Neural progenitor cell (in vitro differentiated cells): ENCODE measurements at regions not wholly inside any gene's neighbourhood (a gene's known extent, or its start where the extent isn't known, plus 50 kb on each side); places are given as distances from the start of the nearest gene placed in this dataset.
"Not testable (repeated sequence)": the region's sequence is repeated elsewhere in the genome, so short reads cannot be mapped to it uniquely, and the experiment has no call there.

Experiments used
- DNase-seq: peaks from one replicate; pipeline ENCODE4 v3.0.0-alpha.2; 2016; ENCODE audit warnings: low spot score
- H2AFZ ChIP-seq: fragments of 200-600 bp; sonication (generic); replicated peaks from 2 replicates; pipeline ENCODE4 v1.6.1; 2016; ENCODE audit warnings: antibody characterized with exemption
- H3F3A ChIP-seq: fragments of 200-600 bp; sonication (generic); 2 replicates; pipeline ENCODE4 v1.6.1; 2016; ENCODE audit warnings: antibody characterized with exemption, low read depth
- H3K27ac ChIP-seq: fragments of 200-600 bp; sonication (generic); 2 replicates; pipeline ENCODE4 v1.5.1; 2016; ENCODE audit warnings: mild to moderate bottlenecking
- H3K27me3 ChIP-seq: fragments of 200-600 bp; sonication (generic); 2 replicates; pipeline ENCODE4 v1.6.1; 2016; ENCODE audit warnings: mild to moderate bottlenecking, moderate library complexity
- H3K36me3 ChIP-seq: fragments of 200-600 bp; sonication (generic); 2 replicates; pipeline ENCODE4 v1.5.1; 2016
- H3K4me1 ChIP-seq: fragments of 200-600 bp; sonication (generic); 2 replicates; pipeline ENCODE4 v1.6.1; 2016; ENCODE audit warnings: mixed run types
- H3K4me2 ChIP-seq: fragments of 200-600 bp; sonication (generic); 2 replicates; pipeline ENCODE4 v1.6.1; 2016
- H3K4me3 ChIP-seq: fragments of 200-600 bp; sonication (generic); 2 replicates; pipeline ENCODE4 v1.5.1; 2016
- H3K79me2 ChIP-seq: fragments of 200-600 bp; sonication (generic); 2 replicates; pipeline ENCODE4 v1.6.1; 2016; ENCODE audit warnings: low read depth
- H3K9ac ChIP-seq: fragments of 200-600 bp; sonication (generic); 2 replicates; pipeline ENCODE4 v1.6.1; 2016
- H3K9me3 ChIP-seq: fragments of 200-600 bp; sonication (generic); 2 replicates; pipeline ENCODE4 v1.5.1; 2016; ENCODE audit warnings: low read depth
- H4K20me1 ChIP-seq: fragments of 200-600 bp; sonication (generic); 2 replicates; pipeline ENCODE4 v1.6.1; 2016; ENCODE audit warnings: low read depth
- H3K27ac Mint-ChIP-seq: 3 replicates; pipeline ENCODE4 v1.8.0; 2021; ENCODE audit warnings: mixed read lengths
- H3K27me3 Mint-ChIP-seq: 2 replicates; pipeline ENCODE4 v1.8.0; 2022; ENCODE audit warnings: low read depth, mild to moderate bottlenecking, inconsistent platforms, moderate library complexity, mixed read lengths; ENCODE audit not compliant: insufficient read depth
- H3K36me3 Mint-ChIP-seq: 3 replicates; pipeline ENCODE4 v1.8.0; 2021; ENCODE audit warnings: mixed read lengths
- H3K4me1 Mint-ChIP-seq: 3 replicates; pipeline ENCODE4 v1.8.0; 2021; ENCODE audit warnings: mixed read lengths
- H3K4me3 Mint-ChIP-seq: 3 replicates; pipeline ENCODE4 v1.8.0; 2021; ENCODE audit warnings: mild to moderate bottlenecking, moderate library complexity, mixed read lengths
- H3K9me3 Mint-ChIP-seq: 3 replicates; pipeline ENCODE4 v1.8.0; 2020; ENCODE audit warnings: mixed read lengths
- CTCF ChIP-seq: fragments of 200-600 bp; sonication (generic); IDR thresholded peaks from 2 replicates; pipeline ENCODE4 v1.5.1; 2017; ENCODE audit warnings: antibody characterized with exemption, mild to moderate bottlenecking
- EZH2 ChIP-seq: fragments of 200-600 bp; sonication (generic); IDR thresholded peaks from 2 replicates; pipeline ENCODE4 v1.6.1; 2017; ENCODE audit warnings: antibody characterized with exemption, mild to moderate bottlenecking, moderate library complexity
- EZH2phosphoT487 ChIP-seq: fragments of 200-600 bp; sonication (generic); IDR thresholded peaks from 2 replicates; pipeline ENCODE4 v1.6.1; 2017; ENCODE audit warnings: antibody characterized with exemption

GRCh38 chr7:13117592-13117991 lies 430.2 kb downstream of the ARL4A start:
- Histone ChIP-seq H4K20me1 (no peaks in the 10 kb centered on the region), H3K9ac (no peak overlapping the region), H3K27me3 (no peaks in the 10 kb centered on the region), H3F3A (peaks cover 6% of the 10 kb centered on the region), H3K4me1 (peaks cover 9% of the 10 kb centered on the region), H3K27ac (no peak overlapping the region), H3K4me3 (no peak overlapping the region), H3K36me3 (no peaks in the 10 kb centered on the region), H3K4me2 (no peak overlapping the region), H3K9me3 (no peaks in the 10 kb centered on the region), H3K79me2 (no peaks in the 10 kb centered on the region), H2AFZ (no peak overlapping the region)
- no peak for DNase-seq
- no peak for TF ChIP-seq EZH2
- Mint-ChIP-seq H3K27me3 (no peaks in the 10 kb centered on the region), H3K36me3 (peaks cover 5% of the 10 kb centered on the region), H3K9me3 (peaks cover 32% of the 10 kb centered on the region), H3K27ac (no peak overlapping the region), H3K4me1 (peaks cover 28% of the 10 kb centered on the region), H3K4me3 (no peak overlapping the region)

- H3K4me2 ChIP-seq, H3K36me3 ChIP-seq, H3K4me1 Mint-ChIP-seq, DNase-seq, H2AFZ ChIP-seq, H3K27me3 Mint-ChIP-seq, H3K27ac Mint-ChIP-seq, H3F3A ChIP-seq, H3K27me3 ChIP-seq, H3K79me2 ChIP-seq, H3K36me3 Mint-ChIP-seq, H3K9ac ChIP-seq, H3K4me1 ChIP-seq, H3K4me3 Mint-ChIP-seq, H3K9me3 ChIP-seq, H3K4me3 ChIP-seq, H4K20me1 ChIP-seq, H3K27ac ChIP-seq: not testable (repeated sequence)
- peaks cover 45% of the 10 kb centered on the region for H3K9me3 Mint-ChIP-seq
Measured at GRCh38 chr7:13124629-13125028, 437.2 kb downstream of the ARL4A start.

- no peaks in the 10 kb centered on the region for H3K36me3 ChIP-seq
- H2AFZ ChIP-seq = peak overlapping the region; percentile 37
- no peak overlapping the region for H3K4me3 ChIP-seq
- H3K4me2 ChIP-seq = no peak overlapping the region
- H3K27me3 ChIP-seq = no peaks in the 10 kb centered on the region
- H3K4me1 Mint-ChIP-seq = no peaks in the 10 kb centered on the region
- no peaks in the 10 kb centered on the region for H3K27me3 Mint-ChIP-seq
- no peaks in the 10 kb centered on the region for H3K79me2 ChIP-seq
- H3K9me3 ChIP-seq = no peaks in the 10 kb centered on the region
- no peaks in the 10 kb centered on the region for H3K4me1 ChIP-seq
- H4K20me1 ChIP-seq = no peaks in the 10 kb centered on the region
- peaks cover 3% of the 10 kb centered on the region for H3K36me3 Mint-ChIP-seq
- no peak for DNase-seq
- H3F3A ChIP-seq = no peaks in the 10 kb centered on the region
- peaks cover 37% of the 10 kb centered on the region for H3K9me3 Mint-ChIP-seq
- H3K9ac ChIP-seq = no peak overlapping the region
- no peak for TF ChIP-seq EZH2
- H3K27ac ChIP-seq = no peak overlapping the region
- H3K27ac Mint-ChIP-seq = no peak overlapping the region
- no peak overlapping the region for H3K4me3 Mint-ChIP-seq
Measured at GRCh38 chr7:13126347-13126746, 438.9 kb downstream of the ARL4A start.

GRCh38 chr7:13130321-13130720 lies 442.9 kb downstream of the ARL4A start:
- Mint-ChIP-seq H3K4me3 (no peak overlapping the region), H3K27ac (no peak overlapping the region)

GRCh38 chr7:13130906-13131305 lies 443.5 kb downstream of the ARL4A start:
- H3K27ac Mint-ChIP-seq, DNase-seq, H3K4me3 Mint-ChIP-seq, H3K9me3 Mint-ChIP-seq, H3F3A ChIP-seq, H3K4me1 Mint-ChIP-seq, H3K27ac ChIP-seq, H3K27me3 Mint-ChIP-seq, H3K36me3 Mint-ChIP-seq, H3K4me3 ChIP-seq, H3K4me2 ChIP-seq, H3K4me1 ChIP-seq, H2AFZ ChIP-seq, H3K79me2 ChIP-seq, H3K27me3 ChIP-seq, H4K20me1 ChIP-seq, H3K9me3 ChIP-seq, H3K9ac ChIP-seq, H3K36me3 ChIP-seq: not testable (repeated sequence)

More at GRCh38 chr7:13130321-13130720, 442.9 kb downstream of the ARL4A start:
- H3K9me3 ChIP-seq = no peaks in the 10 kb centered on the region
- H3K79me2 ChIP-seq = no peaks in the 10 kb centered on the region
- no peak overlapping the region for H3K27ac ChIP-seq
- no peak overlapping the region for H3K9ac ChIP-seq
- H2AFZ ChIP-seq = no peak overlapping the region
- no peak for TF ChIP-seq CTCF
- TF ChIP-seq EZH2phosphoT487 = no peak
- no peak for TF ChIP-seq EZH2
- Mint-ChIP-seq H3K27me3 (no peaks in the 10 kb centered on the region), H3K36me3 (no peaks in the 10 kb centered on the region), H3K9me3 (peaks cover 7% of the 10 kb centered on the region), H3K4me1 (no peaks in the 10 kb centered on the region)
- H4K20me1 ChIP-seq = no peaks in the 10 kb centered on the region
- H3K4me3 ChIP-seq = no peak overlapping the region
- no peak for DNase-seq
- H3K36me3 ChIP-seq = no peaks in the 10 kb centered on the region
- no peak overlapping the region for H3K4me2 ChIP-seq
- no peaks in the 10 kb centered on the region for H3F3A ChIP-seq
- H3K4me1 ChIP-seq = no peaks in the 10 kb centered on the region
- H3K27me3 ChIP-seq = no peaks in the 10 kb centered on the region
